NT2/D1 (cell line): ENCODE measurements at regions not wholly inside any gene's neighbourhood (a gene's known extent, or its start where the extent isn't known, plus 50 kb on each side); places are given as distances from the start of the nearest gene placed in this dataset.

ENCODE experiments used
- SUZ12 ChIP-seq: IDR thresholded peaks from 2 replicates; pipeline ENCODE4 v1.6.1; 2011; ENCODE audit not compliant: insufficient read length, insufficient read depth; ENCODE audit errors: extremely low read depth
- YY1 ChIP-seq: IDR thresholded peaks from 2 replicates; pipeline ENCODE4 v1.6.1; 2011; ENCODE audit not compliant: insufficient read length, insufficient read depth
- ZNF274 ChIP-seq: IDR thresholded peaks from 2 replicates; pipeline ENCODE4 v1.6.1; 2011; ENCODE audit warnings: mild to moderate bottlenecking, low read depth, low read length

GRCh38 chr7:115226410-115226809, 304.5 kb downstream of the MDFIC start:
- no peak for TF ChIP-seq YY1
- no peak for TF ChIP-seq ZNF274
- TF ChIP-seq SUZ12 = no peak
